ENCODE measurements at regions not wholly inside any gene's neighbourhood (a gene's known extent, or its start where the extent isn't known, plus 50 kb on each side); places are given as distances from the start of the nearest gene placed in this dataset.

GRCh38 chr6:48775157-48775556 is 664.2 kb upstream of the PTCHD4 start:
- no peak overlapping the region for H3K4me3 Mint-ChIP-seq
- DNase-seq (no peak), ATAC-seq (no peak)
- ChIA-PET CTCF (no interaction called here), POLR2A (no interaction called here)
- H3K36me3 Mint-ChIP-seq (ENCODE audit: low read depth) = no peaks in the 10 kb centered on the region
- no peaks in the 10 kb centered on the region for H3K27me3 Mint-ChIP-seq
- H3K9me3 Mint-ChIP-seq (ENCODE audit: low read depth) = peaks cover 4% of the 10 kb centered on the region
- no peaks in the 10 kb centered on the region for H3K4me1 Mint-ChIP-seq
- intact Hi-C loops (cut with DNase I, micrococcal nuclease) = no loop called here
- no peak overlapping the region for H3K27ac Mint-ChIP-seq

GRCh38 chr6:48774276-48774675 is 663.3 kb upstream of the PTCHD4 start:
- Mint-ChIP-seq H3K27me3 (no peaks in the 10 kb centered on the region), H3K9me3 (ENCODE audit: low read depth) (peaks cover 4% of the 10 kb centered on the region), H3K27ac (no peak overlapping the region), H3K36me3 (ENCODE audit: low read depth) (no peaks in the 10 kb centered on the region), H3K4me3 (no peak overlapping the region), H3K4me1 (no peaks in the 10 kb centered on the region)
- ChIA-PET CTCF (interaction anchor here (0.6 to 0.7 kb wide), 2 partner anchors 459 to 634 kb away, joined by 3 read pairs; no protein-coding TSS in a partner anchor), POLR2A (no interaction called here)
- ATAC-seq (no peak), DNase-seq (no peak)
- intact Hi-C loops (cut with DNase I, micrococcal nuclease) = no loop called here

- intact Hi-C loops (cut with DNase I, micrococcal nuclease) = loop anchor here in 1 of 2 experiments (5.0 kb wide), 1 partner anchor 979 kb away; no protein-coding TSS in a partner anchor
- ATAC-seq (no peak), DNase-seq (no peak)
- CTCF ChIA-PET = no interaction called here
- Mint-ChIP-seq H3K27ac (no peak overlapping the region), H3K36me3 (ENCODE audit: low read depth) (no peaks in the 10 kb centered on the region), H3K9me3 (ENCODE audit: low read depth) (no peaks in the 10 kb centered on the region), H3K27me3 (no peaks in the 10 kb centered on the region), H3K4me1 (no peaks in the 10 kb centered on the region), H3K4me3 (no peak overlapping the region)
- POLR2A ChIA-PET = no interaction called here
Measured at GRCh38 chr6:48766349-48766748, 655.4 kb upstream of the PTCHD4 start.

DNA sequence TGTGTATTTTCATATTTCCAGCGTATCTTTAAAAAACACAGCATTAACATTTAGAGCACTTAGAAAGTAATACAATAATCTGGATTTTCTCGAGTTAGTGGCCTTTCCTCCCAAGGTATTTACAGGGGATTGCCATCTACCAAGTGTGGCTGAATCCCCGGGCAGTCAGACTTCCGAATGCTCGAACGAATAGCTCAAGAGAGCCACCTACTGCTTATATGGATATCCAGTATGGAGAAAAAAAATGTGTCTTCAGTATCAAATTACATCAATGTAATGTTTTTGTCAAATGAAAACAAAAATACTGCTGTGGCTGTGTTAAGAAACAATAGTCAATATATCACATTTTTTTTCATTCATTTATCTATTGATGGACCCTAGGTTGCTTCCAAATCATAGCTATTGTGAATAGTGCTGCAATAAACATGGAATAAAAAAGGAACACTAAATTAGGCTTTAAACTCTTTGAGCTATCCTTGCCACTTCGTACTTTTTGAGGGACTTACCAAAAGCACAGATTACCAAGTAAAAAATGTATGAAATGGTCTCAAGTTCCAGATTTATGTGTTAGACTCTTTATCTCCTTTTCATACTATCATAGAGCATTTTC is 654.5 kb upstream of the PTCHD4 start:
- Mint-ChIP-seq H3K36me3 (ENCODE audit: low read depth) (no peaks in the 10 kb centered on the region), H3K4me1 (no peaks in the 10 kb centered on the region), H3K9me3 (ENCODE audit: low read depth) (no peaks in the 10 kb centered on the region), H3K27ac (no peak overlapping the region), H3K4me3 (no peak overlapping the region), H3K27me3 (no peaks in the 10 kb centered on the region)
- ChIA-PET POLR2A (no interaction called here), CTCF (interaction anchor here (0.6 to 1.0 kb wide), 3 partner anchors 365 to 978 kb away, joined by 3 to 4 read pairs (median 3); no protein-coding TSS in a partner anchor)
- no peak for ATAC-seq
- DNase-seq = peak; percentile 11
- intact Hi-C loops (cut with DNase I, micrococcal nuclease) = loop anchor here (1.0 to 5.0 kb wide), 2 partner anchors 977 to 978 kb away; no protein-coding TSS in a partner anchor

GRCh38 chr6:48764286-48765044 is 653.5 kb upstream of the PTCHD4 start:
- intact Hi-C loops (cut with DNase I, micrococcal nuclease) = loop anchor here (1.0 to 5.0 kb wide), 2 partner anchors 976 to 977 kb away; no protein-coding TSS in a partner anchor
- ChIA-PET CTCF (interaction anchor here (0.6 kb wide), 1 partner anchor 10 kb away, joined by 3 read pairs; no protein-coding TSS in a partner anchor), POLR2A (no interaction called here)
- no peaks in the 10 kb centered on the region for H3K4me1 Mint-ChIP-seq
- no peak overlapping the region for H3K4me3 Mint-ChIP-seq
- H3K9me3 Mint-ChIP-seq (ENCODE audit: low read depth) = peaks cover 3% of the 10 kb centered on the region
- DNase-seq (no peak), ATAC-seq (no peak)
- no peaks in the 10 kb centered on the region for H3K27me3 Mint-ChIP-seq
- no peak overlapping the region for H3K27ac Mint-ChIP-seq
- no peaks in the 10 kb centered on the region for H3K36me3 Mint-ChIP-seq (ENCODE audit: low read depth)

- H3K4me3 Mint-ChIP-seq = no peak overlapping the region
- ChIA-PET POLR2A (no interaction called here), CTCF (no interaction called here)
- DNase-seq (no peak), ATAC-seq (no peak)
- peaks cover 3% of the 10 kb centered on the region for H3K9me3 Mint-ChIP-seq (ENCODE audit: low read depth)
- H3K27ac Mint-ChIP-seq = no peak overlapping the region
- no peaks in the 10 kb centered on the region for H3K27me3 Mint-ChIP-seq
- no peaks in the 10 kb centered on the region for H3K4me1 Mint-ChIP-seq
- no peaks in the 10 kb centered on the region for H3K36me3 Mint-ChIP-seq (ENCODE audit: low read depth)
- intact Hi-C loops (cut with DNase I, micrococcal nuclease) = no loop called here
Measured at GRCh38 chr6:48757661-48758060, 646.7 kb upstream of the PTCHD4 start.

GRCh38 chr6:48755315-48755714 is 644.3 kb upstream of the PTCHD4 start:
- no peaks in the 10 kb centered on the region for H3K36me3 Mint-ChIP-seq (ENCODE audit: low read depth)
- intact Hi-C loops (cut with DNase I, micrococcal nuclease) = no loop called here
- no peaks in the 10 kb centered on the region for H3K4me1 Mint-ChIP-seq
- CTCF ChIA-PET = no interaction called here
- H3K27me3 Mint-ChIP-seq = no peaks in the 10 kb centered on the region
- ATAC-seq (no peak), DNase-seq (no peak)
- peaks cover 3% of the 10 kb centered on the region for H3K9me3 Mint-ChIP-seq (ENCODE audit: low read depth)
- H3K27ac Mint-ChIP-seq = no peak overlapping the region
- POLR2A ChIA-PET = no interaction called here
- no peak overlapping the region for H3K4me3 Mint-ChIP-seq

- Mint-ChIP-seq H3K36me3 (ENCODE audit: low read depth) (no peaks in the 10 kb centered on the region), H3K27me3 (no peaks in the 10 kb centered on the region), H3K4me3 (no peak overlapping the region), H3K27ac (no peak overlapping the region), H3K9me3 (ENCODE audit: low read depth) (no peaks in the 10 kb centered on the region), H3K4me1 (no peaks in the 10 kb centered on the region)
- ChIA-PET CTCF (interaction anchor here (0.7 kb wide), 1 partner anchor 9 kb away, joined by 3 read pairs; no protein-coding TSS in a partner anchor), POLR2A (no interaction called here)
- intact Hi-C loops (cut with DNase I, micrococcal nuclease) = no loop called here
- DNase-seq = no peak
- no peak for ATAC-seq
Measured at GRCh38 chr6:48754641-48755040, 643.6 kb upstream of the PTCHD4 start.

DNA sequence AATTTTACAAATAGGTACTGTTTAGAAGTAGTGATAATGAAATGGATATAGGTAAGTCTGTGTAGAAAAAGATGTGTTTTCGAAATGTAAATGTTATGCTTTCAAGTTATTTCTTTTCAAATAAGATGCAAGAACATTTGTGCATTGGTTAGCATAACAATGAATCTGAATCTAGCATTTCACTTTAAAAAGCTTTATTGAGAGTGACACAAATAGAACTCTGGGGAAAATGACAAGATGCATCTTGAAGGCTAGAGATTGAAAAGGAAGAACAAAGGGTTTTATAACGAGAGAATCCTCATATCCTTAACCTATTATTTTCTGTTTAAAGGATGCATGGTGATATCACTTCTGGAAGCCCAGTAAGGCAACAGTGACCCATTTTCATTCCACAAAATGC is 639.9 kb upstream of the PTCHD4 start:
- no peaks in the 10 kb centered on the region for H3K27me3 Mint-ChIP-seq
- ChIA-PET POLR2A (no interaction called here), CTCF (no interaction called here)
- no peaks in the 10 kb centered on the region for H3K4me1 Mint-ChIP-seq
- ATAC-seq = no peak
- no peak overlapping the region for H3K4me3 Mint-ChIP-seq
- intact Hi-C loops (cut with DNase I, micrococcal nuclease) = no loop called here
- no peak for DNase-seq
- H3K9me3 Mint-ChIP-seq (ENCODE audit: low read depth) = peaks cover under 1% of the 10 kb centered on the region
- H3K27ac Mint-ChIP-seq = no peak overlapping the region
- H3K36me3 Mint-ChIP-seq (ENCODE audit: low read depth) = no peaks in the 10 kb centered on the region

DNA sequence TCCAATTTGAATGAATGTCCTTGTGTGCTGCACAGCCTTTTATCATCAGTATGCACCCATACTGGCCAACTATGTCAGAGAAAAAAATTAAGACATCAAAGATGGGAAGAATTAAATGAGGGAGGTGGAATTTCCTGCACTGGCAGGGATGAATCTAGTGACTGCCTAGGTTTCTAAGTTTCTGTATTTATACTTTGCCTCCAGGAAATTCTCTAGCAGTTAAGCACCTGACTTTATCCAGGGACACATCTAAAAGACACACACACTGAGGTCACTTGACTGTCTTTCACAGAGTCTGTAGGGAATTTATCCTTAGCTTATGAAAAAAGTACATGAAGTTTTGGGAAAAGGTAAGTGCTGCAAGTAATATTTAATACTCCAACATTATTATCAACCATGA is 636.5 kb upstream of the PTCHD4 start:
- ChIA-PET POLR2A (no interaction called here), CTCF (no interaction called here)
- intact Hi-C loops (cut with DNase I, micrococcal nuclease) = no loop called here
- Mint-ChIP-seq H3K36me3 (ENCODE audit: low read depth) (no peaks in the 10 kb centered on the region), H3K27ac (no peak overlapping the region), H3K27me3 (no peaks in the 10 kb centered on the region), H3K9me3 (ENCODE audit: low read depth) (peaks cover 4% of the 10 kb centered on the region), H3K4me3 (no peak overlapping the region), H3K4me1 (no peaks in the 10 kb centered on the region)
- ATAC-seq = no peak
- DNase-seq = no peak

DNA sequence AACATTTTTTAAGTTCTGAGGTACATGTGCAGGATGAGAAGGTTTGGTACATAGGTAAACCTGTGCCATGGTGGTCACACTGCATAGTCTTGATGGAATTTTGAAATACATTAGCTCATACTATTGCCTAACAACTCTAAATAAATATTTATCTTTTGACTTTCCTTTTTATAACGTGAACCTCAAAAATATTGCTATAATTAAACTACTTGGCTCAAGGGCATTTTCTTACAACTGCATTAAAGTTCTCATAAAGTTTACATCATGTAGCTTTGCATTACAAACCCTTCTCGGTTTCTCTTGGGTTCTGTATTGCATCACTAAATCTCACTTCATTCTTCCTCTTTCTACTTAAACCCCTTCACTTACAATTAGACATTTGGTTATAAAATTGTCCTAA is 636.0 kb upstream of the PTCHD4 start:
- intact Hi-C loops (cut with DNase I, micrococcal nuclease) = no loop called here
- ATAC-seq = no peak
- no peaks in the 10 kb centered on the region for H3K27me3 Mint-ChIP-seq

GRCh38 chr6:48744948-48745347 is 634.0 kb upstream of the PTCHD4 start:
- ATAC-seq = no peak
- Mint-ChIP-seq H3K27ac (no peak overlapping the region), H3K4me3 (no peak overlapping the region), H3K4me1 (no peaks in the 10 kb centered on the region), H3K36me3 (ENCODE audit: low read depth) (no peaks in the 10 kb centered on the region), H3K9me3 (ENCODE audit: low read depth) (peaks cover 4% of the 10 kb centered on the region), H3K27me3 (no peaks in the 10 kb centered on the region)
- ChIA-PET POLR2A (no interaction called here), CTCF (no interaction called here)
- no peak for DNase-seq
- intact Hi-C loops (cut with DNase I, micrococcal nuclease) = no loop called here

More for the DNA sequence above, 636.0 kb upstream of the PTCHD4 start:
- Mint-ChIP-seq H3K9me3 (ENCODE audit: low read depth) (peaks cover 4% of the 10 kb centered on the region), H3K4me3 (no peak overlapping the region), H3K4me1 (no peaks in the 10 kb centered on the region), H3K36me3 (ENCODE audit: low read depth) (no peaks in the 10 kb centered on the region), H3K27ac (no peak overlapping the region)
- no peak for DNase-seq
- CTCF ChIA-PET = no interaction called here
- POLR2A ChIA-PET = no interaction called here

Measured in activated CD4-positive, alpha-beta T cell treated with anti-CD3 and anti-CD28 coated beads for 36 hours (primary cell).